ENCODE measurements at regions not wholly inside any gene's neighbourhood (a gene's known extent, or its start where the extent isn't known, plus 50 kb on each side); places are given as distances from the start of the nearest gene placed in this dataset.

- intact Hi-C loops (cut with micrococcal nuclease) (no loop called here), dilution Hi-C loops (cut with MboI; ENCODE audit: extremely low pct_ligation_motif_present, low sequenced_read_pairs) (no loop called here)
- H3K4me1 ChIP-seq (ENCODE audit: control insufficient read depth, extremely low read depth, insufficient read depth, low read length) = no peaks in the 10 kb centered on the region
- TF ChIP-seq GATA2 (IDR thresholded peaks at IDR 0.05; ENCODE audit: insufficient read depth, insufficient read length, low read depth, low read length) = no peak
- TF ChIP-seq MYC (IDR thresholded peaks at IDR 0.05; ENCODE audit: low read depth, low read length) = no peak
- no peaks in the 10 kb centered on the region for H3K27me3 ChIP-seq (ENCODE audit: control insufficient read depth in 2 of 2, insufficient read depth in 2 of 2, low read length in 2 of 2)
- H2AFZ ChIP-seq (ENCODE audit: low read depth, low read length) = no peak overlapping the region
- no peak overlapping the region for H3K4me3 ChIP-seq (replicated peaks in 1 of 3; ENCODE audit: insufficient read depth in 1 of 3, low read depth in 1 of 3, low read length in 3 of 3)
- no peak overlapping the region for H3K27ac ChIP-seq (ENCODE audit: insufficient read depth, low read depth, low read length)
- no peaks in the 10 kb centered on the region for H4K20me1 ChIP-seq (replicated peaks; ENCODE audit: control insufficient read depth, extremely low read depth, insufficient read depth, low read length)
- FAIRE-seq (no peak), DNase-seq (ENCODE audit: low read depth, low spot score) (no peak)
- no peak overlapping the region for H3K4me2 ChIP-seq (ENCODE audit: insufficient read depth, low read length)
- POLR2A ChIA-PET = no interaction called here
- H3K9ac ChIP-seq (replicated peaks; ENCODE audit: extremely low read depth, insufficient read depth, low read length) = no peak overlapping the region
- H3K9me3 ChIP-seq (replicated peaks; ENCODE audit: control insufficient read depth, insufficient read depth, low read length) = no peaks in the 10 kb centered on the region
- H3K9me1 ChIP-seq (replicated peaks; ENCODE audit: control insufficient read depth, extremely low read depth, insufficient read depth, low read length) = no peaks in the 10 kb centered on the region
- BruUV-seq (replicated peaks) = no TSS peak
- no peaks in the 10 kb centered on the region for H3K36me3 ChIP-seq (ENCODE audit: control insufficient read depth in 2 of 2, extremely low read depth in 1 of 2, insufficient read depth in 2 of 2, low read length in 2 of 2)
- CTCF ChIA-PET = no interaction called here
- H3K79me2 ChIP-seq (ENCODE audit: control insufficient read depth, insufficient read depth, low read length) = no peaks in the 10 kb centered on the region
These were observed 282.9 kb downstream of the ZNF674 start for GRCh38 chrX:46262304-46262703.

GRCh38 chrX:46260499-46260898 is 284.7 kb downstream of the ZNF674 start:
- Histone ChIP-seq H4K20me1 (replicated peaks; ENCODE audit: control insufficient read depth, extremely low read depth, insufficient read depth, low read length) (no peaks in the 10 kb centered on the region), H3K36me3 (ENCODE audit: control insufficient read depth in 2 of 2, extremely low read depth in 1 of 2, insufficient read depth in 2 of 2, low read length in 2 of 2) (no peaks in the 10 kb centered on the region), H3K9me1 (replicated peaks; ENCODE audit: control insufficient read depth, extremely low read depth, insufficient read depth, low read length) (no peaks in the 10 kb centered on the region), H2AFZ (ENCODE audit: low read depth, low read length) (no peak overlapping the region), H3K4me3 (replicated peaks in 1 of 3; ENCODE audit: insufficient read depth in 1 of 3, low read depth in 1 of 3, low read length in 3 of 3) (no peak overlapping the region), H3K9me3 (replicated peaks; ENCODE audit: control insufficient read depth, insufficient read depth, low read length) (no peaks in the 10 kb centered on the region), H3K4me1 (ENCODE audit: control insufficient read depth, extremely low read depth, insufficient read depth, low read length) (no peaks in the 10 kb centered on the region), H3K27me3 (ENCODE audit: control insufficient read depth in 2 of 2, insufficient read depth in 2 of 2, low read length in 2 of 2) (no peaks in the 10 kb centered on the region), H3K9ac (replicated peaks; ENCODE audit: extremely low read depth, insufficient read depth, low read length) (no peak overlapping the region), H3K79me2 (ENCODE audit: control insufficient read depth, insufficient read depth, low read length) (no peaks in the 10 kb centered on the region), H3K4me2 (ENCODE audit: insufficient read depth, low read length) (no peak overlapping the region), H3K27ac (ENCODE audit: insufficient read depth, low read depth, low read length) (no peak overlapping the region)
- FAIRE-seq = no peak
- TF ChIP-seq JUN (IDR thresholded peaks at IDR 0.05; ENCODE audit: borderline replicate concordance, insufficient read depth, insufficient read length, low read depth) = no peak
- TF ChIP-seq FOS (IDR thresholded peaks at IDR 0.05; ENCODE audit: borderline replicate concordance, insufficient read depth, low read length) = no peak
- no peak for TF ChIP-seq GATA2 (IDR thresholded peaks at IDR 0.05; ENCODE audit: insufficient read depth, insufficient read length, low read depth, low read length)
- no peak for TF ChIP-seq MYC (IDR thresholded peaks at IDR 0.05; ENCODE audit: low read depth, low read length)
- DNase-seq (ENCODE audit: low read depth, low spot score) = no peak
- POLR2A ChIA-PET = no interaction called here
- CTCF ChIA-PET = interaction anchor here (0.9 to 1.4 kb wide), 4 partner anchors 9 to 116 kb away, joined by 3 to 4 read pairs (median 3); no protein-coding TSS in a partner anchor
- intact Hi-C loops (cut with micrococcal nuclease) = no loop called here
- dilution Hi-C loops (cut with MboI; ENCODE audit: extremely low pct_ligation_motif_present, low sequenced_read_pairs) = no loop called here
- no TSS peak for BruUV-seq (replicated peaks)
